ENCODE measurements at regions not wholly inside any gene's neighbourhood (a gene's known extent, or its start where the extent isn't known, plus 50 kb on each side); places are given as distances from the start of the nearest gene placed in this dataset.

DNA sequence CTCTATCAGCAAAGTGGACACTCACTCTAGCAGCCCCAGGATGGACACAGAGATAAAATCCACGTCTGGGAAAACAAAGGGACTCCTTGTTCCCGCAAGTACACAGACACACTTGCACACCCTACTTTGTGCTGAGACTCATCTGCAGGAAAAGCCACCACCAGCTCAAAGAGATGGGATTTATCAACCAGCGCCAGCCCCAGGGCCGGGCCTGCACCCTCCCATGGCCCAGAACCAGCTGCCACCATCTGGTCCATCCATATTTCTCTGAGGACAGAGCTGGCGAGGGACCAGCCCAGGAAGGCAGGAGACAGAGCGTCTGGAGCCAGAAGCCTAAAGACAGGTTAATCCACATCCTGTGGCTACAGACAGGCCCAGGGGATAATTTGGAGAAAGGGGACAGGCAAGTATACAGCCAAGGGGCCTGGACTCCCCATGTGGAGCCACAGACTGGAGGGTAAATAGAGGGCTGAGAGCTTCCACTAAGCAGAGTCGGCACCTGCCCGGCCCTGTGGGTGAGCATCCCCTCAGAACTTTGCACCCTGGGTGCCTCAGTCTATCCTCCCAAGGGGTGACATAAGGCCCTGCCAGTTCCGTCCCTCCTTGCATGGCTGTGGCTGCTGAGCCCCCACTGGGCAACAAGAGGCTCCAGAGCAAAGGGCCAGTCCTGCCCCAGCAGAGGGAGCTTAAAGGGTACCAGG lies 233.9 kb downstream of the PTPRU start:
- no peak for DNase-seq (ENCODE audit: low read depth in 3 of 3, low spot score in 2 of 3)

- no peak for DNase-seq (ENCODE audit: low read depth in 3 of 3, low spot score in 2 of 3)
These were observed 233.1 kb downstream of the PTPRU start for GRCh38 chr1:29469457-29469856.

DNA sequence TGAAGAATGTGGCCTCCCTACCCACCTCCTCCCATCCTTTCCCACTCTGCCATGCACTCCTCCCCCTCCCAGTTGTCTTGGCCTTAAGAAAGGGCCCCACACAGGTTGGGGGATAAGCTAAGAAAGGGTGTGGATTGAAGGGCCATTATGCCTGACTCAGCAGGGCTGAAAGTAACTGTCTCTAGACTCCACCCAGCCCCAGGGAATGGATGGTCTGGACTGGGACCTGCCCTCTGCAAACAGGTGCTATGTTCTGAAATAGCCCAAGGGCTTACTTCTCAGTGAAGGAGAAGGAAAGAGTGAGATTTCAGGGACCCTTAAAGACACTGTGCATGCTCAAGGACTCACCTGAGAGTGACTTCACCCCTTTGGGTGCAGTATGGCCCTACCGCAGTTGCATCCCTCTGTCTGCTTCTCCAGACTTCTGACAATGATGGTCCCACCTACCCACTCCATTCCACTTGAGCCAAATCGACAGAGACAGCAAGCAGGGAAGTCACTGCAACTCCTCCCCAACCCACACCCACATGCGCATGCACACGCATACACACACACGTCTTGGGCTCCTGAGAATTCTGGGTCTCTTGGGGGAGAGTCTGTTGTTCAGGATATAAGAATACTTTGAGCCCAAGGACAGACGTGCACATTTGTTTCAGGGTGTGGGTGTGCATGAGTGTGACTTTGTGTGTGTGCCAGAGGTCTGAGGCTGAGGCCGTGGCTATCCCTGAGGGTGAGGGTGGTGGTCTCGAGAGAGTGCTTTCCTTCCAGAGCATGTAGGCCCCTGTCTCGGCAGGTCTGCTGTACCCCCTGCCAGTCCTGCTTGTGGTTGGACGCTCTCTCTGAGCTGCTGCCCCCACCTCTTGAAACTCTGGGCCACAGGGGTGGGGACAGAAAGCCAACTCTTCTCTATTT lies 231.9 kb downstream of the PTPRU start:
- no peak for DNase-seq (ENCODE audit: low read depth in 3 of 3, low spot score in 2 of 3)

- no peak for DNase-seq (ENCODE audit: low read depth in 3 of 3, low spot score in 2 of 3)
These were observed 229.9 kb downstream of the PTPRU start for GRCh38 chr1:29466258-29466657.

DNA sequence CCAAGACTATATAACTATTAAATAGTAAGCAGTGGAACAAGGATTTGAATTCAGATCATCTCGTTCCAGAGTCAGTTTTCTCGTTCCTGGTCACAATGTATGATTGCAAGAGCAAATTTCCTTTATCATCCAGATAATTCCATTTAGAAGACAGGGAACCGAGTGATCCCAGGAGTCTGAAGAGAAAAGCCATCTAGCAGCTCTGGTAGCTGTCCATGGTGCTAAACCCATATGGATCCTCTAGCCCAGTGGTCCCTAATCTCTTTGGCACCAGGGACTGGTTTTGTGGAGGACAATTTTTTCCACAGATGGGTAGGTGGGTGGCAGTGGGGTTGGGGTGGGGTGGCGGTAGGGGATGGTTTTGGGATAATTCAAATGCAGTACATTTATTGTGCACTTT lies 229.4 kb downstream of the PTPRU start:
- DNase-seq (ENCODE audit: low read depth in 3 of 3, low spot score in 2 of 3), result no peak

DNA sequence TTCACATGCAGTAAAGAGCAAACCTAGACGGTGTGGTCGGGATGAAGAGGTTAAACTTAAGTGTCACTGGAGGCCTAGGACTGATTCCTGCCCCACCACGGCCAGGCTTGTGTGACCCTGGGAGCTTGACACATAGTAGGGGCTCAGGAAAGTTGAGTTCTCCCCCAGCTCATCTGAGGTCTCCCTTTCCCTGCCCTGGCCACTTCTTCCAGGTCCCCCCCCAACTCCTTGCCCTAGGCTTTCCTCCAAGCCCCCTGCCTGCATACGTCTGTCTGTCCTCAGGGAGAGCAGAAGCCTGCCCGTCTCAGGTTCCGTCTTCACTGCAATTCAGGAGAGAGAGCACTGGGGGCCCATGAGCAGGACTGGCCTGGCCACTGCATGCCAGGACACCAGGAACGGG lies 225.8 kb downstream of the PTPRU start:
- no peak for DNase-seq (ENCODE audit: low read depth in 3 of 3, low spot score in 2 of 3)

DNA sequence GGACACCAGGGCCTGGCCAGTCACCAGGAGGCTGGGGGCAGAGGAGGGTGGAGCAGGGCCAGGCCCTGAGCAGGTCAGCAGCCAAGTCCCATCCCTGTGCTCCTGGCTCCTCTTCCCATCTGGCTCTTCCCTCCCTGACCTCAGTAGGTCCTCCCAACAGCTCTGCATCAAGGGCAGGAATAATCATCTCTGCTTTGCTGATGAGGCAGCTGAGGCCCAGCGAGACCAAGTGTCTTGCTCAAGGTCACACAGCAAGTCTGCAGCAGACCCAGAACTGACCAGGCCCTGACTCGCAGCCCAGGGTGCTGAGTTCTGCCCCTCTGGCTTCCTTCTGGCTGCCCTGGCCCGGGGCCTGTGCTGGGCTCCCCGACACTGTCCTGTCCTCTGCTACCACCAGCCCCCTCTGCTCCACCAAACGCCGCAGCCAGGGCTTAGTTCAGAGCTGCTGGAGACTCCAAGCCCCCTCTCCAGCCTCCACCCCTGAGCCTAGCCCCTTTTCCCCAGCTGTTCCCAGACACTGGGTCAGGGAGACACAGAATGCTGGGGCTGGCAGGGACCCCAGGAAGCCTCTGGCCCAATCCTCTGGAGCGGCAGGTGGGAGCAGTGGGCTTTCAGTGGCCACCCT lies 224.9 kb downstream of the PTPRU start:
- DNase-seq (ENCODE audit: low read depth in 3 of 3, low spot score in 2 of 3), result no peak

GRCh38 chr1:29460694-29461093 lies 224.4 kb downstream of the PTPRU start:
- DNase-seq (ENCODE audit: low read depth in 3 of 3, low spot score in 2 of 3), result no peak

DNA sequence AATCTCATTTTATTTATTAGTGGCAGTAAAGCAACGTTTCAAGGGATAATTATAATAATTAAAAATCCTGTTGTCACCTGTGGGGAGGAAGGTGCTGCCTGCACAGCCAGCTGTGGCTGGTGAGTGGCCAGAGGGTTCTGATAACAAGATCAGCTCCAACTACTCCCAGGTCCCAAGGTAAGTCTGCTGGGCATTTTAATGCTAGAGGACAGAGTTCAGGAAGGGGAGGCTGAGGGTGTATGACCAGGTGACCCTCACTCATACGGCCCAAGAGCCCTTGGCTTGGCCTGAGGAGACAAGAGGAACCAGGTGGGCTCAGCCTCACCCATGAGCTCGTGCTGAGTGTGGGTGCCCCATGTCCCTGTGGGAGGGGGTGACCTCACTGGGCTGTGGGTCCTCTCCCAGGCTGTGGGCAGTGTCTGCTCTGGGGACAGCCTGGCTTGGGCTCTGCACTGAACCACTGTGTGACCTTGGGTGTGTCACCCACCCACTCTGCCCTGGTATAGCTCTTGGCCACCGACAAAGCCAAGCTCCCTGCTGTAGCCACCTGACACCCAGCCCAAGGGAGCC lies 223.8 kb downstream of the PTPRU start:
- no peak for DNase-seq (ENCODE audit: low read depth in 3 of 3, low spot score in 2 of 3)

GRCh38 chr1:29459620-29459945 lies 223.3 kb downstream of the PTPRU start:
- no peak for DNase-seq (ENCODE audit: low read depth in 3 of 3, low spot score in 2 of 3)

DNA sequence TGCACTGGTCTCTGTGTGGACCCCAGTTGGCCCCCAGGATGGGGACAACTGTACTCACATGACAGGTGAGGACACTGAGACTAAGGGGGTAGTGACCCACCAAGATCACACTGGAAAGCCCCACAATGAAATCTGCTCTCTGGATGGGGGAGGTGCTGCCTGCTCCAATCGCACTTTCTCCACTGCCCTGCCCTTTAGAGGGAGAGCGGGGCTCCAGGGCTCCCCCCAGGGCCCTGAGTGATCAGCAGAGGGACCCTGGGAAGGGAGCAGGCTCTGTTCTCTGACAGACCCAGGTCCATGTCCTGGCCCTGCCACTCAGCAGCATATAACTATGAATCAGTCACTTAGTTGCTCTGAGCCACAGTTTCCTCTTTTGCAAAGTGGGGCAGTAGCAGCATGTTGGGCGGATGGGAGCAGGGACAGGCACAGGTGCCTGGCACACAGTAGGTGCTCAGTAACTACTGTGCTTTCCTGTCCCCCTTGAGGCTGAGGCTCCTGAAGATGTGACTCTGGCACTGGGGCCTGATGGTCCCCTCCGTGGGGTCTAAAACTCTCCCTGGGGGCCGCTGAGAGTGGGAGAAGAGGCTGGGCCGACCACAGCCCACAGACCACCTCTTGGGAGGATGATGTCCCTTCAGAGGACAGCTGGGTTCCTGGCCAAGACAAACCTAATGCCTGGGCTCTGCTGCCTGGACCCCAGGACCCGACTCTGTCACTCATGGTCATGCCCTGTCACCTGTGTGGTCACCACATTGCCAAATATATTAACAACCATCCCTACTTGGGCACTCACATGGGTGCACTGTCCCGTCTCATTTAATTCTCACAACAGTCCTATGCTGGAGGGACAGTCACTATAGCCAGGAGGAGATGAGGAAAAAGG lies 222.7 kb downstream of the PTPRU start:
- no peak for DNase-seq (ENCODE audit: low read depth in 3 of 3, low spot score in 2 of 3)

DNA sequence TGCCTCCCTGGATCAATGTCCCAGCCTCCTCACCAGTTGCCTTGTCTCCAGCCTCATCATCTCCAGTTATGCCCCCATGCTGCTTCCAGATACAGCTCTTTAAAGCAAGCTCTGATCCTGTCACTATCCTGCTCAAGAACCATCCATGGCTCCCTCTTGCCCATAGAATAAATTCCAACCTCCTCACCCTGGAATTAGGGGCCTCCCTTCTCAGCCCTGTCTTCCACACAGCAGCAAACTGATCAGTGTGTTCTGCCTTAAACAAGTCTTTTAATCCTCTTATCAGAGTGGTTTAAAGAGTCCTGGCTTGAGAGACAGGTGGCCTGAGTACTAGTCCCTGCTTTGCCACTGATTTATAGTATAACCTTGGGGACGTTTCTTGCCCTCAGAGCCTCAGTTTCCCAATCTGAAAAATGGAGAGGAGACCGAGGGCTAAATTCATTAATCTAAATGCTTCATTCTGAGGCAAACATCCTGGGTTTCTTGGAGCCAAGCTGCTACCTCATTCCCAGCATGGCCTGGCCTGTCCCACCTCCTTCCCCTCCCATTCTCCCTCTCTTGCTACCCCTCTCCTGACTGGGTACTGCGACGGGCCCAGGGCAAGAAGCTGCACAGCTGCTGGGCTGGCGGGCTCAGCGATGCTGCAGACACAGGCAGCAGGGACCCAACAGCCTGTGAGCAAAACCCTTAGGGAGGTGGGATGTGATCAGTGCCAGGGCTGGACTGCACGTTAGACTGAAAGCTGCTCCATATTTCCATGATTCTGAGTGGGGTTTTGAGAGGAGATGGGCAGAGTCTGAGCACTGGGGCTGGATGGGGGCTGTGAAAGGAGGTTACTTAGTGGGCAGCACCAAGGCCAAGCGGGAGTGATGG lies 221.4 kb downstream of the PTPRU start:
- no peak for DNase-seq (ENCODE audit: low read depth in 3 of 3, low spot score in 2 of 3)

GRCh38 chr1:29456685-29457435 lies 220.5 kb downstream of the PTPRU start:
- DNase-seq (ENCODE audit: low read depth in 3 of 3, low spot score in 2 of 3), result no peak

DNA sequence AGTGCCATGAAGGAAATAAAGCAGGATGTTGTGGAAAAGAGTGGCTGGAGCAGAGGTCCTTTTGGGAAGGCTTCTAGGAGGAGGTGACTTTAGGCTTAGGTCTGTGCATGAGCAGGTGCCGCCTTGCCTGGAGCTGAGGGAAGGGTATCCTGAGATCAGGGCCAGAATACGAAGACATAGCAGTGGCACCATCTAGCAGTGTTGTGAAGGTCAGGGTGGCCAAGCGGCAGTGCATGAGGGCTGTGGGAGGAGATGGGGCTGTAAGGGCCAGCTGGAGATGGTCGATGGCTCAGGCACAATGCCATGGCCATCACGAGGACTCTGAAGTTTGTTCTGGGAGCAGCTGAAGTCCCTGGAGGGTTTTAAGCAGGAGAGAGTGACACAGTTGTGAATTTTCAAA lies 219.5 kb downstream of the PTPRU start:
- DNase-seq (ENCODE audit: low read depth in 3 of 3, low spot score in 2 of 3), result no peak

DNA sequence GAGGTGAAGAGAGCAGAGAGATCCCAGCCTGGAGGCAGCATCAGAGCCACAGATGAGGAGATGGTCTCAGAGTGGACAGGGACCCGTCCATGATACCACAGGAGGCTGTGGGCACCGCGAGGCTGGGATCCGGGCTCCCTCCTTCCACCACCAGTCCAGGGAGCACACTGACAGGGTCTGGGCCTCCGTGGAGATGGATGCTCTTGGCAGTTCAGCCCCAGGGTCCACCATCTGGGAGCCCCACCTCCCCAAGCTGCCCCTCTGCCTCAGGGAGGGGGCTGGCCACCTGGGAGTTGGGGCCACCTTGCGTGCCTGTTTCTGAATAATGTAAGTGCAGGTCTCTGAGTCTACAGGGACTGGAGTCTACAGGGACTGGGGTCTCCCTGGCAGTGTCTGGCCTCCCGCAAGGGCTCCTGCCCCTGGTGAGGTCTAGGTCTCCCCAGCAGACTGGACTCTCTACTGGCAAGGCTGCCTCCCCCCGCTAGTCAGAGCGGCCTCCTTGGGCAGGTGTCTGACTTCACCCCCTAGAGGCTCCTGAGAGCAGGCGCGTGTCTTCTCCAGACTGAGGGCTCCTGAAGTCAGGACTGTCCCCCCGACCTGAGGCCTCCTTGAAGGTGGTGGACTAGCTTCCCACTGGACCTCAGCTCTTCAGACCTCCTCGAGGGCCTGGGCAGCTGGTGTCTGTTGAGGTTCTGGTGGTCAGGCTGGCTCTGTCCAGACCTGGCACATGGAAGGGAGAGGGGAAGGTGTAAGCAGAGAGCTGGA lies 218.5 kb downstream of the PTPRU start:
- DNase-seq (ENCODE audit: low read depth in 3 of 3, low spot score in 2 of 3), result no peak

DNA sequence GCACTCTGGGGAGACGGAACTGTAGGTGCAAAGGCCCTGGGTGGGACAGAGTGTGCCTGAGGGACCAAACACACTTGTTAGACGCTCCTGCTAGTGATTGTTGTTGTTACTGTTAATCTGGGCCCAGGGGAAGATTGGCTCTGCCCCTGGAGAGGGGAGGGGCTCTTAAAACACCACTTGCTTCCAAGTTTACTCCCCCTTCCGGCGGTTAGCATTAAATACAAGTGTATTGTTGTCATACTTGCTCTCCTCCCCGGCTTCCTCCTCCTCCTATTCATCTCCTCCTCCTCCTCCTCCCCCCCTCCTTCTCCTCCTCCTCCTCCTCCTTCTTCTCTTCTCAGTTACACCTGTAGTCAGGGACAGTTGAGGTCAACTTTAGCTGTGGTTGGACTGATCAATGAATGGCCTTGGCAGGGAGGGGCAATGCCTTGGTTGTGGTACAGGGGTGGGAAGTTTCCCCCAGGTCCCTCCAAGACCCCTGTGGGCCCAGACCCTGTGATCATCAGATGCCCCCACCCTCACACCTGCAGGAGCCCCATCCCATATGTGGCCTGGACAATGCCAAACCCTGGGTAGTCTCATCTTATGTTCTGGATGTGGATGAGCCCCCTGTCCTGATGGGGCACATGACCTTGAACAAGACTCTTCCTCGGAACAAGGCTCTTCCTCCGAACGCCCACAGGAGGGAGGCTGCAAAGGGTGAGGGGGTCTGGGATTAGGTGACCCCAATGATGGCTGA lies 217.3 kb downstream of the PTPRU start:
- DNase-seq (ENCODE audit: low read depth in 3 of 3, low spot score in 2 of 3), result no peak

- no peak for DNase-seq (ENCODE audit: low read depth in 3 of 3, low spot score in 2 of 3)
These were observed 216.3 kb downstream of the PTPRU start for GRCh38 chr1:29452463-29453230.
